LNCAP (cell line): ENCODE measurements at regions not wholly inside any gene's neighbourhood (a gene's known extent, or its start where the extent isn't known, plus 50 kb on each side); places are given as distances from the start of the nearest gene placed in this dataset.

Experiments used
- TF ChIP-seq, protein P1 (sequence below): fragments of 450-650 bp; IDR thresholded peaks from 2 replicates; pipeline ENCODE4 v1.5.1; 2017; ENCODE audit warnings: mild to moderate bottlenecking

DNA sequence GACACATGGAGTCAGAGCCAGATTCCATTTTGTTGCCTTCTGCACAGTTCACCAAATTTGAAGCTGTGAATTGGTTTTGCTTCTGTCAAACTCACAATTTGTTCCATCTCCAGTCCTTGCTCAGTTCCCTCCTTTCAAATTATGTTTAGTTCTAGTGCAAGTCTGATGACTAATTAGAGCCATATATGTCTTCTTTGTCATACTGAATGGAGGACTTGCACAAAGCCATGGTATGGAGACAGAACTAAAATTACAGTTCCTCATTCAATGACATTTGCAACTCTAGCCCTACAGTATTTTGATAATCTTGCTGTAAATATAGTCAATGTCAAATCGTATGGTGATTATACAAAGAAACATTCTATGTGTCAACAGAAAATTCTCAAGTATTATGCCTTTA lies 936.9 kb upstream of the CELF4 start:
- TF ChIP-seq, protein P1, sequence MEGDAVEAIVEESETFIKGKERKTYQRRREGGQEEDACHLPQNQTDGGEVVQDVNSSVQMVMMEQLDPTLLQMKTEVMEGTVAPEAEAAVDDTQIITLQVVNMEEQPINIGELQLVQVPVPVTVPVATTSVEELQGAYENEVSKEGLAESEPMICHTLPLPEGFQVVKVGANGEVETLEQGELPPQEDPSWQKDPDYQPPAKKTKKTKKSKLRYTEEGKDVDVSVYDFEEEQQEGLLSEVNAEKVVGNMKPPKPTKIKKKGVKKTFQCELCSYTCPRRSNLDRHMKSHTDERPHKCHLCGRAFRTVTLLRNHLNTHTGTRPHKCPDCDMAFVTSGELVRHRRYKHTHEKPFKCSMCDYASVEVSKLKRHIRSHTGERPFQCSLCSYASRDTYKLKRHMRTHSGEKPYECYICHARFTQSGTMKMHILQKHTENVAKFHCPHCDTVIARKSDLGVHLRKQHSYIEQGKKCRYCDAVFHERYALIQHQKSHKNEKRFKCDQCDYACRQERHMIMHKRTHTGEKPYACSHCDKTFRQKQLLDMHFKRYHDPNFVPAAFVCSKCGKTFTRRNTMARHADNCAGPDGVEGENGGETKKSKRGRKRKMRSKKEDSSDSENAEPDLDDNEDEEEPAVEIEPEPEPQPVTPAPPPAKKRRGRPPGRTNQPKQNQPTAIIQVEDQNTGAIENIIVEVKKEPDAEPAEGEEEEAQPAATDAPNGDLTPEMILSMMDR, result no peak

DNA sequence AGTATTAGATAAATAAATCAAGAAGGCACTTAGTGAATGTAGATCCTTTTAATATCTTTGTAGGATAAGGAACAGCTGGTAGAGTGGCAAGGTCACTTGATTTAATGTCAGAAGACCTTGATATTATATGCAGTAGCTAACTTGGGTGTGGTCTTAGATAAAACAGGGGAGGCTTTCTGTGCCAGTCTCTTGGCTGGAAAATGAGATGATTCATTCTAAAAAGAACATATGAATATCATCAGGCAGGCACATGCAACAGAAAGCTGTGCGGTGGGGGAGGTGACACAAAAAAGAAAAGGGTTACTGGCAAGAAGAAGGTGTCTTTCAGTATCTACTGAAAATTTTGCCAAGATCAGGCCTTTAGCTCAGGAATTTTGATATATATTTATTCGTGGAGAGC lies 931.7 kb upstream of the CELF4 start:
- TF ChIP-seq, protein P1, result no peak

- TF ChIP-seq, protein P1, result no peak
Measured at GRCh38 chr18:38496222-38496793, 930.7 kb upstream of the CELF4 start.

GRCh38 chr18:38494065-38494464 lies 928.5 kb upstream of the CELF4 start:
- TF ChIP-seq, protein P1, result no peak

- TF ChIP-seq, protein P1, result no peak
Measured at GRCh38 chr18:38491195-38491594, 925.6 kb upstream of the CELF4 start.

DNA sequence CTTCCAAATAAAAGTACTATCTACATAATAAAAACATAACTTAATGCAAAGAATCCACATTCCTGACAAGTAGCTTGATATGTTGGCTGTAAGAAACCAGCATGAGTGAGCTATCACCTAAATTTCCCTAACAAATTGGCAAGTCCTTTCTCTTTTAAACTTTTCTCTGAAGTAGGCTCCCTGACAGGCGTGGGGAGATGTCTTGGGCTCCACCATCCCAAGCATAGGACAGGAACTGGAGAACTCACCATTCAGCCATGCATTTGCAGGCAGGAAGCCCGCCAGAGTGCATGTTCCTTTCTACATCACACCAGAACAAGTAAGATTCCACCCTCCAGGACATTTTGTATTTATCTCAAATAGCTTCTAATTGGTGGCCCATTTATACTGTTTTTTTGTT lies 921.9 kb upstream of the CELF4 start:
- TF ChIP-seq, protein P1, result no peak

DNA sequence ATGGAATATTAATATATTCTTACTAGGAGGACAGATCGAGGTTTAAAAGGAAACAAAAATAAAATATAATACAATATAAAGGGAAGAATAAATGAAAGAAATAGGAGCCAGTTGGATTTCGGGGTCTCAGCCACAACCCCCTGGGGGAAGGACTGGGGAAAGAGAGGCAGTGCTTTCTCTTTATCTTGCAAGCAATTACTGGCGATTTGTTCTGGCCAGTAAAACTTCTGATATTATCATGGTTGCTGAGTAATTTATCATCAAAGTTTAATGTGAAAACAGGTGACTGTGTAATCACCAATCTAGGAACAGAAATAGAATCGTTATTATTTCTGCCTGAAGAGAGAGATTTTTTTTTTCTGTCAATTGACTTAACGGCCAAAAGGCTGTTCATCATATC lies 917.7 kb upstream of the CELF4 start:
- TF ChIP-seq, protein P1, result no peak

DNA sequence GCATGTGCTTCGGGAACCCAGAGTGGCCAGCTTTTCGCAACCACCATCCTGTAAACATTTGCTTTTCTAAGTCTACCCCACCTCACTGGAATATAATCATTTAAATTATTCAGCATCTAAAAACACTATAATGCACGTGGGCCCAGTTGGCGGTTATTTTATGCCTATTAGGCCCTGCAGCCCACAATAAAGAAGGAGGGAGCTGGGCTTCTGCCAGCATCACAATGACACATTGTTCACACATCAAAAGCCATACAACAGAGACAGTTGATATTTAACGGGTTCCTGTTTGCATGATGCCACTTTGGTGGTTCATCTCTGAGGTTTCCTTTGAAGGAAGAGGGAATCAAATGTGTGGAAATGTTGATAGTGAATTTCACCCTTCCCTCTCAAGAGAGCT lies 916.0 kb upstream of the CELF4 start:
- TF ChIP-seq, protein P1, result no peak
